HG03175 (cell line): ENCODE measurements at regions not wholly inside any gene's neighbourhood (a gene's known extent, or its start where the extent isn't known, plus 50 kb on each side); places are given as distances from the start of the nearest gene placed in this dataset.
"Not testable (repeated sequence)": the region's sequence is repeated elsewhere in the genome, so short reads cannot be mapped to it uniquely, and the experiment has no call there.

ENCODE experiments used
- ATAC-seq: cut with Tn5 transposase; IDR thresholded peaks from one replicate; pipeline ENCODE4 v1.9.1; 2021; ENCODE audit warnings: mild to moderate bottlenecking, moderate library complexity; ENCODE audit not compliant: unreplicated experiment

- ATAC-seq: no peak
Observed at GRCh38 chrY:26638063-26638462, 1016.1 kb downstream of the CDY1 start.

- ATAC-seq: not testable (repeated sequence)
Observed at GRCh38 chrY:26645856-26646255, 1023.9 kb downstream of the CDY1 start.

- ATAC-seq: not testable (repeated sequence)
Observed at GRCh38 chrY:26648240-26648639, 1026.3 kb downstream of the CDY1 start.

DNA sequence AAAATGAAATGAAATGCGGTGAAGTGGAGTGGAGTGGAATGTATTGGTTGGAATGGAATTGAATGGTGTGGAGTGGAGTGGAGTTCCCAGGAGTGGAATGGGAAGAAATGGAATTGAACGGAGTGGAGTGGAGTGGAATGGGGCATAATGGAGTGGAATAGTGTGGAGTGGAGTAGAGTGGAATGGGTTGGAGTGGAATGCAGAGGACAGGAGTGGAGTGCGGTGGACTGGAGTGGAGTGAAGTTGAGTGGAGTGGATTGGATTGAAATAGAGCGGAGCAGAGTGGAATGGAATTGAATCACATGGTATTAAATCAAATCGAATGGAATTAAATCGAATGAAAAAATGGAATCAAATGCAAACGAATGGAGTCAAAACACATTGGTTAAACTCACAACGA is 1042.3 kb downstream of the CDY1 start:
- ATAC-seq: not testable (repeated sequence)

- not testable (repeated sequence) for ATAC-seq
Observed at GRCh38 chrY:26666691-26667090, 1044.8 kb downstream of the CDY1 start.

- not testable (repeated sequence) for ATAC-seq
Observed at GRCh38 chrY:26669243-26669642, 1047.3 kb downstream of the CDY1 start.

GRCh38 chrY:26670360-26670871 is 1048.5 kb downstream of the CDY1 start:
- ATAC-seq: not testable (repeated sequence)

GRCh38 chrY:26670881-26671879 is 1049.3 kb downstream of the CDY1 start:
- peak; percentile 63 for ATAC-seq
